OCI-LY3 (cell line): ENCODE measurements at regions not wholly inside any gene's neighbourhood (a gene's known extent, or its start where the extent isn't known, plus 50 kb on each side); places are given as distances from the start of the nearest gene placed in this dataset.

Experiments used
- H2AFZ ChIP-seq: fragments of 200-600, 300-600 bp; shearing (Covaris generic); 2 replicates; pipeline ENCODE4 v1.6.0; 2014; ENCODE audit warnings: antibody characterized with exemption, low read depth, low read length
- H3K27ac ChIP-seq: fragments of 200-600, 300-600 bp; sonication (generic); 2 replicates; pipeline ENCODE4 v1.5.1; 2014; ENCODE audit warnings: mild to moderate bottlenecking, low read length, moderate library complexity, mixed read lengths
- H3K27me3 ChIP-seq: fragments of 200-600, 300-600 bp; sonication (generic); 2 replicates; pipeline ENCODE4 v1.6.1; 2014; ENCODE audit warnings: low read depth, low read length, mixed read lengths
- H3K36me3 ChIP-seq: fragments of 200-600, 300-600 bp; sonication (generic); replicated peaks from 2 replicates; pipeline ENCODE3; 2014; ENCODE audit warnings: low read depth, low read length, mixed read lengths
- H3K4me1 ChIP-seq: fragments of 300-600, 200-600 bp; sonication (generic); 2 replicates; pipeline ENCODE4 v1.6.1; 2014; ENCODE audit warnings: low read length, mixed read lengths
- H3K4me2 ChIP-seq: fragments of 200-600, 300-600 bp; sonication (generic); 2 replicates; pipeline ENCODE4 v1.6.1; 2014; ENCODE audit warnings: low read length, mixed read lengths
- H3K4me3 ChIP-seq: fragments of 300-600, 200-600 bp; sonication (generic); 2 replicates; pipeline ENCODE4 v1.5.1; 2014; ENCODE audit warnings: antibody characterized with exemption, mild to moderate bottlenecking, low read length, moderate library complexity
- H3K79me2 ChIP-seq: fragments of 300-600, 200-600 bp; shearing (Covaris generic); 2 replicates; pipeline ENCODE4 v1.6.1; 2014; ENCODE audit warnings: mild to moderate bottlenecking, low read length, mixed read lengths
- H3K9ac ChIP-seq: fragments of 300-600, 200-600 bp; shearing (Covaris generic); 2 replicates; pipeline ENCODE4 v1.6.0; 2014; ENCODE audit warnings: mild to moderate bottlenecking, low read length, moderate library complexity
- H3K9me3 ChIP-seq: fragments of 200-600, 300-600 bp; shearing (Covaris generic); 2 replicates; pipeline ENCODE4 v1.6.1; 2014; ENCODE audit warnings: low read length, mixed read lengths; ENCODE audit not compliant: insufficient read depth
- H4K20me1 ChIP-seq: fragments of 200-600, 300-600 bp; sonication (generic); 2 replicates; pipeline ENCODE4 v1.6.1; 2016; ENCODE audit warnings: low read length, mixed read lengths; ENCODE audit not compliant: insufficient read depth
- CTCF ChIP-seq: fragments of 200-600, 300-600 bp; sonication (generic); IDR thresholded peaks from 2 replicates; pipeline ENCODE4 v1.5.1; 2014; ENCODE audit warnings: antibody characterized with exemption, low read length, low read depth
- EZH2phosphoT487 ChIP-seq: fragments of 200-600 bp; shearing (Covaris generic); IDR thresholded peaks from 2 replicates; pipeline ENCODE4 v1.6.1; 2018; ENCODE audit warnings: antibody characterized with exemption, mixed run types, low read depth

DNA sequence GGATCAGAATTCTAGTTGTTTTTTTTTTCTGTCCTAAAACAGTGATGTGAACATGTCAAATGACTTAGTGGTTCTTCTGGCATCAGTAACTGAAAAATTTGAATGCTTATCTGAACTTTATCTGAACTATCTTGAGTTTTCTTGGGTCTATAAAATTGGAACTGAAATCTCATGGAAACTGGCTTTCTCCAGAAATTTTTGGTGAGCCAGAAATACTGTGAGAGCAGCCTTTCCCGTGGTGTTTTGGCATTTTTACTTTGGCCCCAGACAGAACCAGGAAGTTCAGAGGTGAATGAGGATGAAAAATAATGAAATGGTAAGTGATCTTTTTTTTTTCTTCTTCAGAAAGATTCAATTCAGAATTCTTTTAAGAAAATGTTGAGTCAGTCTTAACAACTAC lies 89.5 kb upstream of the CCDC91 start:
- Histone ChIP-seq H3K9ac (no peak overlapping the region), H3K4me1 (no peaks in the 10 kb centered on the region), H3K9me3 (no peaks in the 10 kb centered on the region), H4K20me1 (no peaks in the 10 kb centered on the region), H3K4me3 (no peak overlapping the region), H3K79me2 (no peaks in the 10 kb centered on the region), H3K27me3 (no peaks in the 10 kb centered on the region), H3K36me3 (no peaks in the 10 kb centered on the region), H3K27ac (no peak overlapping the region), H2AFZ (no peak overlapping the region), H3K4me2 (no peak overlapping the region)
- TF ChIP-seq CTCF (no peak), EZH2phosphoT487 (no peak)

- no peak overlapping the region for H2AFZ ChIP-seq
- TF ChIP-seq EZH2phosphoT487 (no peak), CTCF (no peak)
- no peaks in the 10 kb centered on the region for H3K4me1 ChIP-seq
- H4K20me1 ChIP-seq = no peaks in the 10 kb centered on the region
- H3K9ac ChIP-seq = no peak overlapping the region
- H3K79me2 ChIP-seq = no peaks in the 10 kb centered on the region
- H3K9me3 ChIP-seq = no peaks in the 10 kb centered on the region
- H3K4me3 ChIP-seq = no peak overlapping the region
- H3K36me3 ChIP-seq = no peaks in the 10 kb centered on the region
- H3K4me2 ChIP-seq = no peak overlapping the region
- H3K27ac ChIP-seq = no peak overlapping the region
- H3K27me3 ChIP-seq = no peaks in the 10 kb centered on the region
These were observed 85.9 kb upstream of the CCDC91 start for GRCh38 chr12:28104316-28104715.

- Histone ChIP-seq H3K79me2 (no peaks in the 10 kb centered on the region), H4K20me1 (no peaks in the 10 kb centered on the region), H3K4me2 (no peak overlapping the region), H3K9ac (no peak overlapping the region), H2AFZ (no peak overlapping the region), H3K4me3 (no peak overlapping the region), H3K4me1 (no peaks in the 10 kb centered on the region), H3K27me3 (no peaks in the 10 kb centered on the region), H3K9me3 (no peaks in the 10 kb centered on the region), H3K27ac (no peak overlapping the region), H3K36me3 (no peaks in the 10 kb centered on the region)
- TF ChIP-seq EZH2phosphoT487 (no peak), CTCF (no peak)
These were observed 85.1 kb upstream of the CCDC91 start for GRCh38 chr12:28104903-28105864.

DNA sequence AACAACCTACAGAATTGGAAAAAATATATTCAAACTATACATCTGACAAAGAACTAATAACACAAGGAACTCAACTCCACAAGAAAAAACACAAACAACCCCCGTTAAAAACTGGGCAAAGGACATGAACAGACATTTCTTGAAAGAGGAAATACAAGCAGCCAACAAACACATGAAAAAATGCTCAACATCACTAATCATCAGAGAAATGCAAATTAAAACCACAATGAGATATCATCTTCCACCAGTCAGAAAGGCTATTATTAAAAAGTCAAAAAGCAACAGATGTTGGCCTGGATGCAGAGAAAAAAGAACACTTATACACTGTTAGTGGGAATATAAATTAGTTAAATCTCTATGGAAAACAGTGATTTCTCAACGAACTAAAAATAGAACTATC lies 82.6 kb upstream of the CCDC91 start:
- no peaks in the 10 kb centered on the region for H4K20me1 ChIP-seq

More for the DNA sequence above, 82.6 kb upstream of the CCDC91 start:
- H3K79me2 ChIP-seq = no peaks in the 10 kb centered on the region
- no peak overlapping the region for H3K27ac ChIP-seq
- no peak overlapping the region for H2AFZ ChIP-seq
- H3K4me1 ChIP-seq = no peaks in the 10 kb centered on the region
- H3K4me2 ChIP-seq = no peak overlapping the region
- no peaks in the 10 kb centered on the region for H3K9me3 ChIP-seq
- TF ChIP-seq CTCF (no peak), EZH2phosphoT487 (no peak)
- H3K4me3 ChIP-seq = no peak overlapping the region
- no peak overlapping the region for H3K9ac ChIP-seq
- H3K36me3 ChIP-seq = no peaks in the 10 kb centered on the region
- no peaks in the 10 kb centered on the region for H3K27me3 ChIP-seq
